MM.1S (cell line): ENCODE measurements at regions not wholly inside any gene's neighbourhood (a gene's known extent, or its start where the extent isn't known, plus 50 kb on each side); places are given as distances from the start of the nearest gene placed in this dataset.

Experiments used
- CTCF ChIP-seq: fragments of 300-600 bp; sonication (generic); IDR thresholded peaks from 2 replicates; pipeline ENCODE4 v1.5.1; 2016; ENCODE audit warnings: antibody characterized with exemption, low read length, mixed read lengths
- EZH2 ChIP-seq: fragments of 300-600 bp; sonication (generic); optimal IDR thresholded peaks from 2 replicates; pipeline ENCODE3; 2017; ENCODE audit warnings: low read depth, mild to moderate bottlenecking, antibody characterized with exemption, low read length, mixed read lengths

- no peak for TF ChIP-seq EZH2
- TF ChIP-seq CTCF, result no peak
These were observed 259.9 kb upstream of the MDGA2 start for GRCh38 chr14:47935332-47935731.
